Kidney glomerular epithelial cell (primary cell): ENCODE measurements at regions not wholly inside any gene's neighbourhood (a gene's known extent, or its start where the extent isn't known, plus 50 kb on each side); places are given as distances from the start of the nearest gene placed in this dataset.

Experiments used
- DNase-seq: peaks from one replicate; lab custom pipeline; 2025; lab: John Stamatoyannopoulos, UW

DNA sequence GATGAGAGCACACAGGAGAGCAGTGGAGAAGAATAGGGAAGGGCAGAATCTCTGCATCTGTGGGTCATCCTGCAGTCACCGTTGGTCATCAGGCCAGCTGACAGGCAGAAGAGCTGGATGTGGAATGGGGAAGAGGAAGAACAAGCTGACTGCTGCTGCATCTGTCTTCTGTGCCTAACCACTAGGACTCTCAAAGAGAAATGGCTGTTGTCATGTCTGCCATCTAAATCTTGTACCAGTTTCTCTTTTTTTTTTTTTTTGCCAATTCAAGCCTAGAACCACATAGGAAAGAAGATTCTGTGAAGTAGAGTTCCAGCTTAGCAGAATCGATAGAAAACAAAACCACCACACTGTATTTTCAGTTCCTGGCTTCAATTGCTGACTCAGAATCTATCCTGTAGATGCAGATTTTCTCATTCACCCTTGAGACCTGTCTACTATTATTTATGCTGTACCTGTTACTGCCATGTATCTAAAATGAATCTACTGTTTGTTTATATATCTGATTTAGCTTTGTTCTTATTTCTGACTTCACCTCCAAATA is 421.9 kb upstream of the PRICKLE1 start:
- DNase-seq, result no peak

DNA sequence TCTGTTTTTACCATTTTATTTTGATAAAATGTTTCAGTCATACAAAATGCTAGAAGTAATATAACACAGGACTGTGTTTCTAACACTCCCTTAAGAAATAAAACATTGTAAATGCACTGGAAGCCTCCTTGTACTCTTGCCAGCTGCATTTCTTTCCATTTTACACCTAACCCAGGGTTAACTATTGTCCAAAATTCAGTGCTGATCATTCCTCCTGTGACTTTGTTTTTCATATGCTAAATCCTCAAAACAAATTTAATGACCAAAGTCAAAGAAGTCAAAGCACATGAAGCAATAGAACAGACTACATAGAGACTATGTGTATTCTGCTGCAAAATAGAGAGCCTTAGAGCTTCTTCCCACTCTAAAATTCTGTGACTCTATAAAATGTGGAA is 420.3 kb upstream of the PRICKLE1 start:
- no peak for DNase-seq

DNA sequence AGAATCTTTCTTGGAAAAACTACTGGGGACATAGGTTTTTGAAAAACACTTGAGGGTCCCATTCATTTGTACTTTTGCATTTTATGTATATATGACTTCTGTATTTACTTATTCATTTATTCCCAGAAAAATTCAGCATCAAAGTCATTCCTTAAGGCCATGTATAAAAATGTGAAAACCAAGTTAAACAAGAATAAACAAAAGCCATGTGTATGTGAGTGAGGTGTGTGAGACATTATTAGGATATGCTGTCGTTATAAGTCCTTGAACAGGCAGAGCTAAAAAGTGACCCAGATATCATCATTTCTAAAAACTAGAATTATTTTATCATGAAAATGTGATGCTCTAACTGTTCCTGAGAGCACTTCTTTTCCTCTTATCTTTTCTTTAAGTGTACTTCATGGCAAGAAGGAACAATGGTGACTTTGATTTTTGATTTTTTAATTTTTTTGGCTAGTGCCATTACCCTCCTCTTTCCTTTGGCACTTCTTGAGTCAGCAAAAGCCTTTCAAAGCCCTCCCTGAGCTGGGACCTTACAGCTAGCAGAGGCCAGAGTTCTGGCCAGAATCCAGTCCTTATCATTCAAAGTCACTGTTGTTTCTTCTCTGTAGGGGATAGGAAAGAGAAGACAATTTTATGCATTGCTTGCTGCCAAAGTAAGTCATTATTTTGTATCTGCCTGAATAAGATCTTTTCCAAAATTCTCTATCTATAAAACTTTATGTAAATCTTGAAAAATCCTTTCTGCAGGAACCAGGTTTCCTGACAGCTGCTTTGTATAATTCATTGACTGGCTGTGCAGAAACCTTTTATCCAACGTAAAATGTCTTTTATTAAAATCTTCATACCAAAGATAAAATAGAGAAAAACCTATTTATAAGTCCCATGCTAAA is 419.7 kb upstream of the PRICKLE1 start:
- DNase-seq, result no peak

DNA sequence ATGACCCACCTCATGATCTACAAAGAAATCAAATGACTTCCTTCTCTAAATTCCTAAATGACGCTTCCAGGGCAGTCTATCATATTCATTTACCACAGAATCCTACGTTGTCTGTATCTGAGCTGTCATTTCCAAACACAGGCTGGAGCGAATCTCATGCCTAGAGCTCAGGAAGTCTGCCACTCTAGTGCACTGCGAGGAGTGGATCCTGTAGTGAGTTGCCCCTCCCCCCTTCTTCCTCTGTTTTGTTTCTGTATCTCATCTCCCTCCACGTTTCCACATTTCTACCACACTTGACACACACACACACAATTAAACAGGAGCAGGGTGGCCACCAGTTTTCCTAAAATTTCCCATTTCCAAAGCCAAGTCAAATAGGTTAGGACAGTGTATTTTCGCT is 415.4 kb upstream of the PRICKLE1 start:
- no peak for DNase-seq

DNA sequence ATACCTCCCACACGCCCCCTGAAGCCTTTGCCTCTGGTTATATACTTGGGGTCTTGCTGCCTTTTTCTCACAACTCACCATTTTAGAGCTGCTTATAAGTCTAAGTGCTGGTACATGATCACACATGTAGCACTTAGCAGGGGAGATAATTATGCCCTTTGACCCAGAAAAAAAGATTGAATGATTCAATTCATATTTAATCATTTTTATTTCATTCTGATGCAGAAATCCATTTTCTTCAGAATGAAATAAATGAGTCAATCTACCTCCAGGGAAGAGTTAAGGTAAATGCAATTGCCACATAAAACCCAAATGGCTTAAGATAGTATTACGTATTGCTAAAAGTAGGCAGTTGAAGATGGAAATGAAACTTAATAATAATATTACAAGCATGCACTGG is 414.6 kb upstream of the PRICKLE1 start:
- DNase-seq, result no peak

DNA sequence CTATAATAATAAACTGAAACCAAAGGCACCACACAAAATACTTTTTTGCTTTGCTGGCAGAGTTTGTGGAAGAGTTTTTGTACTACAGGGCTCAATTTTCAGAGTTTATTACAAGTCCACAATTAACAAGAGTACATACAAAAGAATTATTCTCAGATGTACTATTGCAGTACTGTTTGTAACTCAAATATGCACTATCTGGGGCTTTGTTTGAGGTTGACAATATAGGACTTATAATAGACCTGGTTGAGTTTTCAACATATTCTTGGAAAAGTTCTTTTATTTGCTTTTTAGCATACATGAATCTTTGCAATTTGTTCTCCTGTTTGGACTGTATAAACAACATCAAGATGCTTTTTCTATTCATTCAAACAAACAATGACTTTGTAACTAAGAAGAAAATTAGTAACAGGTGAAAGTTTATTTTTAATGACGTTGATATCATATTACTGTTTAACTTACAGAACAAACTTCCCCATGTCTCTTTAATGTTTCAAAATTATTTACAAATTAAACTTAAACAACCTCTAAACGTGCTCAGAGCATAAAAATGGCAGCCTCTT is 407.4 kb upstream of the PRICKLE1 start:
- no peak for DNase-seq

DNA sequence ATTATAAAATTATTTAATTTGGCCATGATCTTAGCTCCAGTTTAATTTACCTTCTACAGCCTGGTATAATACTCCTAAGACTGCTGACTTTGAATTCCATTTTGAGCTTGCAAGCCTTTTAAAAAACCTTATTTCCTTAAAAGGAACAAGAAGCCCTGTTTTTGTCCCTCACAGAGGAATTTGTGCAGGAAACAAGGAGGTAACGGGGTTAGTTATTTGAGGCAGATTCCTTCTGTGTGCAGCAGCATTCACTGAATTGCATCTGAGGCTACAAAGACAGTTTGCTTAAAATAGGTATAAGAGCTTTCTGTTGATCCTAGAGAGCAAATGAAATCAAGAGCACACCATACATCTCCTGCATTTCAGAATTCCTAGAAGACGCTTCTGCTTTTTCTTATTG is 403.3 kb upstream of the PRICKLE1 start:
- no peak for DNase-seq

DNA sequence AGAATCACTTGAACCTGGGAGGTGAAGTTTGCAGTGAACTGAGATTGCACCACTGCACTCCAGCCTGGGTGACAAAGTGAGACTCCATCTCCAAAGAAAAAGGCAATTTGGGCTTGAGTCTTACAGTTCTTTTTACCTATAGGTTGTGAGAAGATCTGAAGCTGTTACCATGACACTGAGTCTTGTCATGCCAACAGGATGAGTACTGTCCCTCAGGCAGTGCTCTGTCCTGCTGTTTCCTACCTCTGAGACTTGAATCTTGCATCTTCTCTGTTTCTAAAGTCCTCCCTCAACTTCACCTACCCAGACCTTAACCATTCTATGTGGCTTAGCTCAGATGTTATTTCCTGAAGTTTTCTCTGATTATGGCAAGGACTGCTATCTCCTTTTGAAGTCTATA is 400.8 kb upstream of the PRICKLE1 start:
- no peak for DNase-seq

DNA sequence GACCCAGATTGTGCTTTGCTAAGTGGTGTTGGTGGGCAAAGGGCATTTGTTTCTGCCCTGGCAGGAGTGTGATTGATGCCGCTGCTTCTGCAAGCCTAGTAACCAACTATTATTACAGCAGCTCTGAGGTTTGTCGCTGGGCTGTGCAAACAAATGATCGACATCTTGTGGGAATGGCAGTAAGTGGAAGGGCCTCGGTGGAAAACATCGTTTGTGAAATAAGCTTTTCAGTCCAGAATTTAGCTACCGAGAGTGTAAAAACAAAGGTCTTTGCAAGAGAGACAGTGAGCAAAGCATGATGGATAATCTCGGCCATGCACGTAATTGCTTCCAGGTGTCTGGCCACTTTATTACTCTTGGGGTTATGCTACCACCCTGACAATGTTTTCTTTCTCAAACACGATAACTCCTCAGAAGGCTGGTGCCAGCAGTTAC is 397.7 kb upstream of the PRICKLE1 start:
- DNase-seq, result no peak

DNA sequence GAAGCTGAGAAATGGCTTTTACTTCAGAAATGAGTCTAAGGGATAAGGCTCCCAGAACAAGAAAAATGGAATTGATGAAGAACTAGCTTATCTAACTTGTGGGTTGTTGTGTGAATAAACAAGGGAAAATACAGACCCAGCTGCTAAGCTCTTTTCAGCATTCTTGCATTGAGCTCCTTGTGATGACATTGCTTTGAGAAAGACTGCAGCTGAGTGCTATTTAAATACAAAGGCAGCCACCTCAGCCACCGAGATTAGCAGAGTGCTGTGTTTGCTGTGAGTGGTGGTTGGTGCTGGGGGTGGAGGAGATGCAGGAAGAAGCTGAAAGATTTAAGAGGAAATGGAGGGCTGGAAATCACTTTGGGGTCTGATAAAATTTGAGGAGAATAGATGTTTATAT is 396.0 kb upstream of the PRICKLE1 start:
- no peak for DNase-seq

DNA sequence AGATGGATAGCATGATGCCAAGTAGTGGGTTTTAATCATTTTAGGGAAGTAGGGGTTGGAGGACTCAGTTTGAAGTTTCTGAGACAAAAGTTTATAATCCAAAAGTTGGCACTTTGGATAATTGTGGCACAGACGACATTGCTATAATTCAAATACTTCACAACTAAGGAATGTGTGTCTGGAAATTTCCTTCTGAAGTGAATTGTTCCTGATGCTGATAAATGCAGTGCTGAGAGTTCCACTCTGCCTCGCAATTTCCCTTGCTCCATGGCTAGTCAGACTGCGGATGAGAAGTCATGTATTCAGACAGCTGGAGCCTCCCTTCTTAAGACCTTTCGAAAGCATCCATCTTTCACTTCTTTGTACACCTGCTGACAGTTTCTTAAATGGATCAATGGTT is 393.3 kb upstream of the PRICKLE1 start:
- no peak for DNase-seq

DNA sequence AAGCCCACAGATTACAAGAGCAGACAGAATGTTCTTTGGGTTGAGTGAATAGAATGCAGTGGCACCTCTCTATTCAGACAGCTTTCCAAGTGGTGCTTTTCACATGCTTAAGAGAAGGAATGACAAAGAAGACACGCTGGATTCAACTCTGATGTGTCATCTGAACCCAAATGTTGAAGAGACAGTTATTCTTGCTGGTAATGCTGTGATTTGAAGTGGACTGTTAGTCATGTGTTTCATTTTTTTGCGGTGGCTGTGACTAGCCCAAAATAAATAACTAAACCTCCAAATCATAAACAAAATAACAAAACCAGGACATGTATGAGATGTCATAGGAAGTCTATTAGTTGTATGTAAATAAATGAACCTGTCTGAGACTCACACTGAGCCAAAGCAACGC is 391.8 kb upstream of the PRICKLE1 start:
- DNase-seq, result peak; percentile 31

DNA sequence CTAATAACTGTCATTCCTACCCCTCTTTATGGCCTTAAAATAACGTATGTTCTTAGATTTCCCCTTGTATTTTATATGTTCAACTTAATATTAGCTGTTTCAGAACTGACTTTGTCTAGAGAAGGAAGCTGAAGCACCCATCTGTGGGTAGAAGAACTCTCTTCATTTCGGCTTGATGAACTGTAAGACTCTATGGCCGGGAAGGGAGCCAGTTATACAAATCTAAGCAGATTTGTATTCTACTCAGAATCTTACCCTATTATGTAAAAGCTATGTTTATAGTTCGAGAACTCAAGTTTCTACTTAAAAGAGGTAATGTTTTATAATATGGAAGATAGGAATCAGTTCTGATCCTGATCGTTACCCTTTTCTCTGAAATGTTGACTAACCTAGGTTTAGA is 390.9 kb upstream of the PRICKLE1 start:
- no peak for DNase-seq

DNA sequence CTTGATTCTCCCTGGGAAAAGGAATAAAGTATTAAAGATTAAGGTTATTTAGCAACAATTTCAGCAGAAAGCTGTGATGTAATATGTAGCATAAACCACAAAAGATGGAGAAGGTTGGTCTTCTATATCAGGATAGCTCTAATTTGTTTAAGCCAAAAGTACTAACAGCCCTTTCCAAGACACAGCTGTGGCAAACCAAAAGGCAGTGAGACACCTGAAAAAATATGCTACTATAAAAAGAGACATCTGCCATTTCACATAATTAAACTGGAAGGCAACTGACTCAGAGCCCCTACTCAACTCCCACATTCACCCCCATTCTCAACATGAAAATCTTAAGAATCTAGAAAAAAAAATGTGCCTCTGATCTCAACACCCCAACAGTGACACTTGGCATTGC is 390.2 kb upstream of the PRICKLE1 start:
- no peak for DNase-seq

DNA sequence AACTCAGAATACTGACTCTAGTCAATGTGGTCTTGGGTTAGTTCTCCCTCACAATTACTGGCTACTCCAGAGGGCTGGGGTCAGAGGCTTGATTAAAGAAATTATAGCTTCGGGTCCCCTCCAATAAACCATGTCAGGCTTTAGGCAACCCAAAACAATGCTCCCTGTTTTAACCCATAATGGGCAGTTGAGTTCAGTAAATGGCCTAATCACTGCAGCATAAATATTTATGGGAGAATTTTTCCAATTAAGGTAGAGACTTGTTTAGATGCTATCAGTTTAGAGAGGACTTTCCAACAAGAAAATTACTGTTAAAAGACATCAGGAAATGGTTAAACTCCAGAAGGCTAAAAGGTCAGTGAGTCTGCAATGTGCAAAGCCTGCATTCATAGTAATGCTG is 389.2 kb upstream of the PRICKLE1 start:
- no peak for DNase-seq

DNA sequence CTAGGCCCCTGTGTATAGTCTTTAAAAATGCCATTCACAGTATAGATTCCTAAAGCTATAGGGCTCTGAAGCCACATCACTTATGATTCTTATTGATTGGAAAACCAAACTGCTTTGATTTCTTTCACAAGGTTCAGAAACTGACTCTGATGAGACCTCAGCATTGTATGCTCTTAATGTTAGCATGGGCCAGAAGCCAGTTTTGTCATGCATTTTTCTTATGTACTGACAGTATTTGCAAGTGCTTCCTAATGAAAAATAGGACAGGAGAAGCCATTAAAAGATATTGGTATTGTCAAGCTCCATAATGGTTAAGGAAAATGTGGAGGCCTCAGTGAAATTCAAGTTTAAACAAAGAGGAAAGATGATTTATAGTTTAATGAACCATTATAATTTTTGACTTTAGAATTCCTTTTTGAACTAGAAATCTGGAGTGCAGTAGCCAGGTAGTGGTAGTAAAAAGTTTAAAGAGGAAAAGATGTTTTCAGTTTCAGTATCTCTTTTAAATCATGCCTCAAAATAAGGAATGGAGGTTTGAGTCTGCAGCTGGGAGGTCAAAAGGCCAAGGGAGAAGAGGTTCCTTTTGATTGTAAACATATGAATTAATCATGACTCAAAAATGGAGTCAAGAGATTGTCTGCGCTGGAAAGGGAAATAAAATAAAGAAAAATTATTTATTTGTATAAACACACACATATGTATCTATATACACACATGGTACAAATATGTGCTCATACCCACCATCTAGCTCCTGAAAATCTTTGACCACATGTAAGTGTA is 388.1 kb upstream of the PRICKLE1 start:
- DNase-seq, result no peak

DNA sequence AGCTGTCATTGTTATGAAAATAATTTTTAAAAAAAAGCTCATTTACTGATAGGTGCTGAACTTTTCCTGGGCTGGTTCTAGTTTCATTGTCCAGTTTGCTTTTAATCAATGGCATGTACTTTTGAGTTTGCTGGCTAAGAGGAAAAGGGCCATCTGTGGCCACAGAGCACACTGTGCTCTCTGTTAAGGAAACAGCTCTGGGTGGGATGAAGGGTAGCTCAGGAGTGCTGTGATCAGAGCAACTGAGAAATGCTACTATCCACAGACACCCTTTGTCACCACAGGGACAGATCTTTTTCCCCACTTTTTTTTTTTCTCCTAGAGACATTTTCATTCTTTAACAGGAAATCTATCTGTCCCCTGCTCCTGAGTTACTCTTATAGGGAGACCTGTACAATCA is 387.1 kb upstream of the PRICKLE1 start:
- DNase-seq, result no peak

DNA sequence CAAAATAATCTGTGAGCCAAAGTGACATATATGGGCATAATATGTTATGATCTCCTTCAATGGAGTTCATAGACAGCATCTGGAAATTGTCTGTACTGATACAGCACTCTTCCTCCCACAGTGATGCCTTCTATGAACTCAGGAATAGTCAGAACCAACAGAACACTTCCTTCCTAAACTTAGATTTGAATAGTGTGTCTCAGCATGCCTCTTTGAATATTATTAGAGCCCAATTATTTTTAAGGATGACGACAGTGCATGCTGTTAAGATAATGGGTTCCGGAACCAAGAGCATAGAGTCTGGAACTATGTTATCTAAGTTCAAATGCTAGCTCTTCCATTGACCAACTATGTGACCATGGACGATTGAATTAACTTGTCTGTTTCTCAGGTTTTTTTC is 386.6 kb upstream of the PRICKLE1 start:
- no peak for DNase-seq

DNA sequence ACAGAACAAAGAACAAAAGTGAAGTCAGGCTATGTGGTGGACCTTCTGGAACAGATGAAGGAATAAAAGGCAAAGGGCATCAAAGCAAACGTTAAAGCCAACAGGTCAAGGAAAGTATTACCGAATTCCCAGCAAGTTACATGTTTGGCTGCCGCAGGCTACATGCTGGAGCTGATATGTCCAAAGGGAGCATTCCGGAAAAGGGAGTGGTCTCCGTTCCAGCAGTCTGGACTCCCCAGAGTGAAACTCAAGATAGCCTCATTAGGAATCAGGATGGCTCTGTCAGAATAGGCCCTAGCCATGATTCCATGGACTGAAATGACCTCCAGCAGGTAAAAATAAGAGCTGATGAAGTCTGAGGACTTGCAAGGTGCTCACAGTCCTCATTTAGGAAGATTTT is 379.8 kb upstream of the PRICKLE1 start:
- DNase-seq, result no peak

DNA sequence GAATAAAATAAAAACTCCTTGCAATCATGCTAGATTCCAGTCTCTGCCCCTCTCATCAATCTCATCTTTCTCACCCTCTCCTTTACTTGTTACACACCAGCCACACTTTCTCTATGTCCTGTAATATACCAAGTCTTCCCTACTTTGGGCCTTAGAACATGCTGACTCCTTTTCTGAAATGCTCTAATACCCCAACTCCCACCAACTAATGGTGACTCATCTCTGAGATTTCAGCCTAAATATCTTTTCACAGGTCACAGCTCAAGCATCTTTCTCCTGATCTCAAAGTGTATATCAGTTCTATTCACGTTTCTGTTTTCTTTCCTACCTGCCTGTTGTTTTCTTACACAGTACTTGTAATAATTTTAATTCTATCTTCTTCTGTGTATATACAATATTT is 378.9 kb upstream of the PRICKLE1 start:
- DNase-seq, result peak; percentile 64

DNA sequence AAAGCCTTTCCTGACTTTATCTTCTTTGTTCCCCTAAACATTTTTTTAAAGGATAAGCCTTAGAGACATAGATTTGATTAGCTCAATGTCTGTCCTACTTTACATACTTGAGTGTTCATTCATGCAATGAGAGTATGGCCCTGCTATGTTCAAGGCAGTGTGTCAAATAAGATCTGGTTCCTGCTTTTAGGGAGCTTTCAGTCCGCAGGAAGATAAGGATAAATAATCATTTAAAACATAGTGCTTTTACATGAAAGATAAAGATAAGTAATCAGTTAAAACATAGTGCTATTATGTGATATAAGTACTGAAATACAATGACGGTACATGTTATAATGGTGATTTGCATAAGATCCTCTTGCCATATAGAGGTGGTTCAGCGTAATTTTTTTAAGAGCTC is 378.3 kb upstream of the PRICKLE1 start:
- DNase-seq, result no peak

DNA sequence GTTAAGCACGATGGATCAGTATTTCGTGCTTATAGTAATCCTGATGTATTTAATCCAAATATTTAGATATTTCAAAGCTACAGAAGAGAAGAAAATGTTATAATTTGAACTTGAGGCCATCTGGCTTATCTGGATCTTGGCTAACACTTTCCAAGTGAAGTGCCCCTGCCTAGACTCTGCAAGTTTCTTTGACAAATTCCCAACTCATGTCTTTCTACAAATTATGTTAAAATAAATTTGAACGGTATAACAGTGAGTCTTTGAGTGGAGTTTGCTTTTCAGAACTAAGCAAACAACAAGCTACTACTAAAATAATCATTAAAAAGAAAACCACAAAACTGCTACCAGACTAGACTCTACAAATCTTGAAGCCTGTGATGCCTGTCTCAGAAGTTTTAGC is 374.4 kb upstream of the PRICKLE1 start:
- DNase-seq, result no peak

DNA sequence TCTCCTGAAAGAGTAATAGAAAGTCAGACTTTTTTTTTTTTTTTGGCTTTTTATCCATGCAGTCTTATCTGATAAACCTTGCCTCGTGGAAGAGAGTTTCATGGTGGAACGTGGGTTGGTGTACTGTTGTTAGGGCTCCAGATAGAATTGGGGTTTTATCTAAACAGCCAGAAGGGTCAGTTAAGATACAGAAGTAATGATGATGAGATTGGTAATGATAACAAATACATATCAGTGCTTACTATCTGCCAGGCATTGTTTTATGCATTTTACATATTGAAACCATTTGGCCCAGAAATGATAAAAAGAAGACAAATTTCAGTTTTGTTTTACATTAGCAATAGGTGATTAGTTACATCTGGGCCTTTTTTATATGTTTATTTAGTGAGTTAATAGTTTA is 372.8 kb upstream of the PRICKLE1 start:
- no peak for DNase-seq
